MM.1S (cell line): ENCODE measurements at regions not wholly inside any gene's neighbourhood (a gene's known extent, or its start where the extent isn't known, plus 50 kb on each side); places are given as distances from the start of the nearest gene placed in this dataset.
"Not testable (repeated sequence)": the region's sequence is repeated elsewhere in the genome, so short reads cannot be mapped to it uniquely, and the experiment has no call there.

Experiments used
- DNase-seq: peaks from one replicate; pipeline ENCODE4 v3.0.0-alpha.2; 2015
- H2AFZ ChIP-seq: fragments of 300-600 bp; sonication (generic); 2 replicates; pipeline ENCODE4 v1.6.0; 2016; ENCODE audit warnings: antibody characterized with exemption, low read length
- H3F3A ChIP-seq: fragments of 300-600 bp; sonication (generic); 2 replicates; pipeline ENCODE4 v1.6.1; 2016; ENCODE audit warnings: mild to moderate bottlenecking, antibody characterized with exemption, low read length, moderate library complexity, mixed read lengths; ENCODE audit not compliant: insufficient read depth
- H3K27ac ChIP-seq: fragments of 300-600 bp; sonication (generic); 2 replicates; pipeline ENCODE4 v1.5.1; 2016; ENCODE audit warnings: mild to moderate bottlenecking, low read length
- H3K27me3 ChIP-seq: fragments of 300-600 bp; sonication (generic); replicated peaks from 2 replicates; pipeline ENCODE4 v1.6.0; 2016; ENCODE audit warnings: low read length; ENCODE audit not compliant: insufficient read depth
- H3K36me3 ChIP-seq: fragments of 300-600 bp; sonication (generic); replicated peaks from 2 replicates; pipeline ENCODE4 v1.6.1; 2016; ENCODE audit warnings: mild to moderate bottlenecking, low read length, mixed read lengths; ENCODE audit not compliant: insufficient read depth
- H3K4me1 ChIP-seq: fragments of 300-600 bp; sonication (generic); 2 replicates; pipeline ENCODE4 v1.6.1; 2016; ENCODE audit warnings: low read length, mixed read lengths
- H3K4me2 ChIP-seq: fragments of 300-600 bp; sonication (generic); 2 replicates; pipeline ENCODE4 v1.6.0; 2016; ENCODE audit warnings: low read depth, low read length
- H3K4me3 ChIP-seq: fragments of 300-600 bp; sonication (generic); 2 replicates; pipeline ENCODE4 v1.5.1; 2016; ENCODE audit warnings: low read length, mixed read lengths
- H3K79me2 ChIP-seq: fragments of 300-600 bp; sonication (generic); 2 replicates; pipeline ENCODE4 v1.6.1; 2016; ENCODE audit warnings: mixed run types, low read length, mixed read lengths
- H3K9ac ChIP-seq: fragments of 300-600 bp; sonication (generic); 2 replicates; pipeline ENCODE4 v1.6.1; 2016; ENCODE audit warnings: low read length, mixed read lengths
- H3K9me2 ChIP-seq: fragments of 300-600 bp; sonication (generic); replicated peaks from 2 replicates; pipeline ENCODE4 v1.6.1; 2016; ENCODE audit warnings: mild to moderate bottlenecking, low read length, mixed read lengths; ENCODE audit not compliant: insufficient read depth
- H3K9me3 ChIP-seq: fragments of 300-600 bp; sonication (generic); replicated peaks from 2 replicates; pipeline ENCODE4 v1.6.1; 2016; ENCODE audit warnings: mild to moderate bottlenecking, low read length, mixed read lengths; ENCODE audit not compliant: insufficient read depth
- H4K20me1 ChIP-seq: fragments of 300-600 bp; sonication (generic); 2 replicates; pipeline ENCODE4 v1.6.1; 2016; ENCODE audit warnings: mild to moderate bottlenecking, low read length, moderate library complexity, mixed read lengths; ENCODE audit not compliant: insufficient read depth
- CTCF ChIP-seq: fragments of 300-600 bp; sonication (generic); IDR thresholded peaks from 2 replicates; pipeline ENCODE4 v1.5.1; 2016; ENCODE audit warnings: antibody characterized with exemption, low read length, mixed read lengths
- EZH2 ChIP-seq: fragments of 300-600 bp; sonication (generic); optimal IDR thresholded peaks from 2 replicates; pipeline ENCODE3; 2017; ENCODE audit warnings: low read depth, mild to moderate bottlenecking, antibody characterized with exemption, low read length, mixed read lengths
- EZH2phosphoT487 ChIP-seq: fragments of 300-600 bp; sonication (generic); IDR thresholded peaks from 2 replicates; pipeline ENCODE4 v1.6.1; 2018; ENCODE audit warnings: antibody characterized with exemption, low read length

DNA sequence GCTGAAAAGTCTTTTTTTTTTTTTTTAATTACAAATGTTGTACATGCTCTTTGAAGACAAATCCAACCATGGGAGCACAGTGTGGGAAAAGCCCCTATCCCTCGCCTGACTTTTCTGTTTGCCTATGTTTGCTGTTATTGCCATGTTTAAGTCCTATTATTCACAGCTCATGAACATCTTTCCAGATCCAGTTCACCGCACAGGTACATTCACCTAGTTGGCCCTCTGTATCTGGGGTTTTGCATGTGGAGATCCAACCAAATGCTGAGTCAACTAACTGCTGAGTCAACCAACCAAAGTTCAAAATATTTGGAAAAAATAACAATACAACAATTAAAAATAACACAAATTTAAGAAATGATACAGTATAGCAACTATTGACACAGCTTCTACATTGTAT lies 100.1 kb upstream of the CLNK start:
- Histone ChIP-seq H3K9me3 (no peaks in the 10 kb centered on the region), H3K27me3 (no peaks in the 10 kb centered on the region), H3F3A (no peaks in the 10 kb centered on the region)

DNA sequence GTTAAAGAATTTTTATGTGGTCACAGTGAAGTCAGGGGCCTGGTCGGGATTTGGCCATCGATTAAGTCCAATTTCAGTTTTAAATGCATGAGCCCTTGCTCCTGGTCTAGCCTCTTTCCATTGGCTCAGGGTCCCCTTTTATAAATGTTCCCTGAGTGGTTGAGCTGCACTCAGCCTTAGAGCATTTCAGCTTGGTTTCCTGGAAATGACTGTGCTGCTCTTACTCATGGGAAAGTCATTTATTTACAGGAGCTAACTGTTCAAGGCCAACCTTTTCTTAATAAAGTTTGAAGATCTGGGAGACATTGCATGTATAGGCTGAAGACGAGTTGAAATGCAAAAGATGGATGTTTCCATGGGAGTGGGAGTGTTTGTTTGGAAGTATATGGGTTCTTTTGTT lies 98.8 kb upstream of the CLNK start:
- no peaks in the 10 kb centered on the region for H3K36me3 ChIP-seq
- H3K27me3 ChIP-seq, result no peaks in the 10 kb centered on the region
- no peaks in the 10 kb centered on the region for H3K4me1 ChIP-seq
- H3K79me2 ChIP-seq, result no peaks in the 10 kb centered on the region
- no peak overlapping the region for H2AFZ ChIP-seq
- no peaks in the 10 kb centered on the region for H3K9me3 ChIP-seq
- H3K4me2 ChIP-seq, result no peak overlapping the region
- no peaks in the 10 kb centered on the region for H4K20me1 ChIP-seq
- no peaks in the 10 kb centered on the region for H3F3A ChIP-seq
- no peak for DNase-seq
- no peak for TF ChIP-seq CTCF
- no peak for TF ChIP-seq EZH2
- TF ChIP-seq EZH2phosphoT487, result no peak
- H3K9ac ChIP-seq, result no peak overlapping the region
- no peak overlapping the region for H3K4me3 ChIP-seq
- H3K27ac ChIP-seq, result no peak overlapping the region
- no peaks in the 10 kb centered on the region for H3K9me2 ChIP-seq

More for the DNA sequence above, 100.1 kb upstream of the CLNK start:
- no peaks in the 10 kb centered on the region for H3K36me3 ChIP-seq
- no peak overlapping the region for H3K27ac ChIP-seq
- no peaks in the 10 kb centered on the region for H3K79me2 ChIP-seq
- no peaks in the 10 kb centered on the region for H3K4me1 ChIP-seq
- no peak overlapping the region for H3K9ac ChIP-seq
- DNase-seq, result no peak
- H4K20me1 ChIP-seq, result no peaks in the 10 kb centered on the region
- H3K4me3 ChIP-seq, result no peak overlapping the region
- H2AFZ ChIP-seq, result no peak overlapping the region
- H3K9me2 ChIP-seq, result no peaks in the 10 kb centered on the region
- H3K4me2 ChIP-seq, result no peak overlapping the region
- no peak for TF ChIP-seq EZH2phosphoT487
- no peak for TF ChIP-seq EZH2

DNA sequence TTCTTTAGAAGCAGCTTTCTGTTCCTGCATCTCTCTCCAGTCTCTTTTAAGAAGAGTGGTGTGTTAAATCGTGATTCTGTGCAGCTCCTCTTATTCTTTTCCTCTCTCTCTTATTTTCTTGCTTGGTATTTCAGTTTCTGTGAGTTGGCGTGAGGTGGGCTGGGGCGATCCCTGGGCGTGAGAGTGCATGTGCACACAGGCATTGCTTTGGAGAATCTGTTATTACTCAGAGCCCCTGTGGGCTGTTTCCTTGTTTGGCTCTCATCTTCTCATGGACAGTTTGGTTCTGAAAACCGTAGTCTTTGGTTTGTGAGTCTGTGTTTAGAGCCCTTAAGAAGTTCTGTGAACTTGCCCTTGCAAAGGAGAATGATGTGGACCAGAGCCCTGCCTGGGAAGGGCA lies 97.2 kb upstream of the CLNK start:
- Histone ChIP-seq H4K20me1 (no peaks in the 10 kb centered on the region), H3K4me2 (no peak overlapping the region), H3F3A (no peaks in the 10 kb centered on the region), H3K9me3 (no peaks in the 10 kb centered on the region), H3K36me3 (no peaks in the 10 kb centered on the region), H3K27me3 (no peaks in the 10 kb centered on the region), H3K27ac (no peak overlapping the region), H2AFZ (no peak overlapping the region), H3K4me3 (no peak overlapping the region), H3K4me1 (no peaks in the 10 kb centered on the region), H3K79me2 (no peaks in the 10 kb centered on the region), H3K9me2 (no peaks in the 10 kb centered on the region), H3K9ac (no peak overlapping the region)
- DNase-seq, result no peak
- no peak for TF ChIP-seq EZH2phosphoT487
- TF ChIP-seq EZH2, result no peak
- no peak for TF ChIP-seq CTCF

DNA sequence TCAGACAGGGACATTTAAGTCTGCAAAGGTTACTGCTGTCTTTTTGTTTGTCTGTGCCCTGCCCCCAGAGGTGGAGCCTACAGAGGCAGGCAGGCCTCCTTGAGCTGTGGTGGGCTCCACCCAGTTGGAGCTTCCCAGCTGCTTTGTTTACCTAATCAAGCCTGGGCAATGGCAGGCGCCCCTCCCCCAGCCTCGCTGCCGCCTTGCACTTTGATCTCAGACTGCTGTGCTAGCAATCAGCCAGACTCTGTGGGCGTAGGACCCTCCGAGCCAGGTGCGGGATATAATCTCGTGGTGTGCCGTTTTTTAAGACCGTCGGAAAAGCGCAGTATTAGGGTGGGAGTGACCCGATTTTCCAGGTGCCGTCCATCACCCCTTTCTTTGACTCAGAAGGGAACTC lies 96.2 kb upstream of the CLNK start:
- not testable (repeated sequence) for H3K9me2 ChIP-seq, H3K27me3 ChIP-seq, H2AFZ ChIP-seq, H4K20me1 ChIP-seq, H3K9ac ChIP-seq, H3F3A ChIP-seq, H3K79me2 ChIP-seq, H3K36me3 ChIP-seq, H3K27ac ChIP-seq, H3K4me1 ChIP-seq, H3K9me3 ChIP-seq, H3K4me2 ChIP-seq, H3K4me3 ChIP-seq, DNase-seq

GRCh38 chr4:10775132-10775531 lies 90.6 kb upstream of the CLNK start:
- not testable (repeated sequence) for H3K9me3 ChIP-seq, H3K36me3 ChIP-seq, H3K4me1 ChIP-seq, H3K79me2 ChIP-seq, H2AFZ ChIP-seq, H3K4me3 ChIP-seq, H3K4me2 ChIP-seq, H4K20me1 ChIP-seq, H3K27me3 ChIP-seq, H3K9ac ChIP-seq, H3K9me2 ChIP-seq, H3K27ac ChIP-seq, DNase-seq, H3F3A ChIP-seq
